ENCODE measurements at regions not wholly inside any gene's neighbourhood (a gene's known extent, or its start where the extent isn't known, plus 50 kb on each side); places are given as distances from the start of the nearest gene placed in this dataset.

DNA sequence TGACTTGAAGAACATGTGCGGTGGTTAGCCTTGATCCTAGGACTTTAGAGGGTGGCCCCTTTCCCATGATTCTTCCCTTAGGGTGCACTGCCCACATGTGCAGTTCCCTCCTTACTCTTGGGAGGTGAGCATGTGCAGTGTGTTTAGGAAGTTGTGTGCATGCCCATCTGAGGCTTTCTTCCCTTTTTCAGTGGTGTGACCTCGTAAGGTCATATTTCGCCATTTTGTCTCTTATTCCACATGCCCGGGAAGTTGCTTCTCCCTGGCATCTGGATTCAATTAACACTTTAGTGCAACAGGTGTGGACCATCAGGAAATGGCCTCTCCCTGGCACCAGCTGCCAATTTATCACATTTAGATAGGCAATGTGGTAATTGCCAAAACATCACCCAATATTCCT lies 380.6 kb upstream of the VSTM2A start:
- WGBS (ENCODE audit: insufficient coverage, low lambda C conversion rate), result 100% methylated on average over 2 of the region's 4 CpGs
- DNase-seq, result no peak

GRCh38 chr7:54166419-54166818 lies 375.8 kb upstream of the VSTM2A start:
- Histone ChIP-seq H3K4me3 (ENCODE audit: low read length) (no peak overlapping the region), H3K4me1 (ENCODE audit: control insufficient read depth, insufficient read depth, low read length) (no peaks in the 10 kb centered on the region), H3K9me3 (ENCODE audit: control insufficient read depth, low read depth, low read length) (no peaks in the 10 kb centered on the region), H3K27ac (ENCODE audit: low read length) (no peak overlapping the region), H3K36me3 (ENCODE audit: control insufficient read depth, insufficient read depth, low read length) (no peaks in the 10 kb centered on the region), H3K27me3 (ENCODE audit: control insufficient read depth, insufficient read depth, low read length) (no peaks in the 10 kb centered on the region)
- no CpG with 5 or more reads among the region's 4 CpGs for WGBS (ENCODE audit: insufficient coverage, low lambda C conversion rate)
- DNase-seq, result no peak

More for the DNA sequence above, 380.6 kb upstream of the VSTM2A start:
- no peaks in the 10 kb centered on the region for H3K36me3 ChIP-seq (ENCODE audit: control insufficient read depth, insufficient read depth, low read length)
- no peak overlapping the region for H3K27ac ChIP-seq (ENCODE audit: low read length)
- H3K4me1 ChIP-seq (ENCODE audit: control insufficient read depth, insufficient read depth, low read length), result no peaks in the 10 kb centered on the region
- no peaks in the 10 kb centered on the region for H3K27me3 ChIP-seq (ENCODE audit: control insufficient read depth, insufficient read depth, low read length)
- no peaks in the 10 kb centered on the region for H3K9me3 ChIP-seq (ENCODE audit: control insufficient read depth, low read depth, low read length)
- H3K4me3 ChIP-seq (ENCODE audit: low read length), result no peak overlapping the region

- H3K9me3 ChIP-seq (ENCODE audit: control insufficient read depth, low read depth, low read length), result peaks cover 4% of the 10 kb centered on the region
- H3K27me3 ChIP-seq (ENCODE audit: control insufficient read depth, insufficient read depth, low read length), result no peaks in the 10 kb centered on the region
- no peaks in the 10 kb centered on the region for H3K36me3 ChIP-seq (ENCODE audit: control insufficient read depth, insufficient read depth, low read length)
- DNase-seq, result no peak
- no peak overlapping the region for H3K27ac ChIP-seq (ENCODE audit: low read length)
- H3K4me1 ChIP-seq (ENCODE audit: control insufficient read depth, insufficient read depth, low read length), result no peaks in the 10 kb centered on the region
- 100% methylated on average over 1 of the region's 3 CpGs for WGBS (ENCODE audit: insufficient coverage, low lambda C conversion rate)
- H3K4me3 ChIP-seq (ENCODE audit: low read length), result no peak overlapping the region
These were observed 362.7 kb upstream of the VSTM2A start for GRCh38 chr7:54179321-54180029.

DNA sequence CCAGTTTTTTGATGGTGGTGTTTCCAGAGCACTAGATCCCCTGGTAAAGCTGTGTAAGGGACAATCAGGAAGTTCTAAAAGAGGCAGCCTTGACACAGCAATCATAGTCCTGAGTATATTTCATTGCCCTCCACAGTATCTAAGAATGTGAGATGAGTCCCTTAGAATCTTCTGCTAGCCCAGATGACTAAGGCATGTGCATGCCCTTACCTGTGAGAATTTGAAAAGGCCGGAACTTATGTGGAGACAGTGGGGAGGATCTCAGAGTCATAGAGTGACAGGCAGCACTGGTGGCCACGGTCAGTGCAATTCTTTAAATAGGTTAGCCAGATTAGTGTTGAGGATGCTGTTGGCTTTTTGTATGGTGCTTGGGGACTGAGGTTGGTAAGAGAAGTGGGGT lies 361.4 kb upstream of the VSTM2A start:
- Histone ChIP-seq H3K27ac (ENCODE audit: low read length) (no peak overlapping the region), H3K4me1 (ENCODE audit: control insufficient read depth, insufficient read depth, low read length) (no peaks in the 10 kb centered on the region), H3K27me3 (ENCODE audit: control insufficient read depth, insufficient read depth, low read length) (no peaks in the 10 kb centered on the region), H3K4me3 (ENCODE audit: low read length) (no peak overlapping the region), H3K9me3 (ENCODE audit: control insufficient read depth, low read depth, low read length) (peaks cover 4% of the 10 kb centered on the region), H3K36me3 (ENCODE audit: control insufficient read depth, insufficient read depth, low read length) (no peaks in the 10 kb centered on the region)
- no peak for DNase-seq
- no CpG with 5 or more reads among the region's 2 CpGs for WGBS (ENCODE audit: insufficient coverage, low lambda C conversion rate)

DNA sequence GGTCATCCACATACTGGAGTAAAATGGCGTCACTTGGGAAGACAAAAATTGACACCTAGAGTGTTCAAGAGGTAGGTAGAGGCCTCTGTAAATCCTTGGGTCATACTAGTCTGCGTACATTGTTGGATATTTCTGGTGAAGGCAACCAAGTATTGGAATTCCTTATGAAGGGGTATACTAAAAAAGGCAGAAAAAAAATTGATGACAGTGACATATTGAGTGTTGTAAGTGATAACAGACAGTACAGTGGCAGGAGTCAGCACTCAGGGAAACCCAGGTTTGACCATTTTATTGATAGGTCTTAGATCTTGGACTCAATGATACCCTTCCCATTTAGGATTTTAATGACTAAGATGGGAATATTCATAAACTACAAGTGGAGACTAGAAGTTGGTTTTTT lies 359.1 kb upstream of the VSTM2A start:
- WGBS (ENCODE audit: insufficient coverage, low lambda C conversion rate), result 30% methylated on average over 2 of the region's 2 CpGs
- no peak for DNase-seq
- H3K27ac ChIP-seq (ENCODE audit: low read length), result no peak overlapping the region
- no peaks in the 10 kb centered on the region for H3K4me1 ChIP-seq (ENCODE audit: control insufficient read depth, insufficient read depth, low read length)
- H3K27me3 ChIP-seq (ENCODE audit: control insufficient read depth, insufficient read depth, low read length), result no peaks in the 10 kb centered on the region
- H3K9me3 ChIP-seq (ENCODE audit: control insufficient read depth, low read depth, low read length), result peaks cover 4% of the 10 kb centered on the region
- no peak overlapping the region for H3K4me3 ChIP-seq (ENCODE audit: low read length)
- H3K36me3 ChIP-seq (ENCODE audit: control insufficient read depth, insufficient read depth, low read length), result no peaks in the 10 kb centered on the region

DNA sequence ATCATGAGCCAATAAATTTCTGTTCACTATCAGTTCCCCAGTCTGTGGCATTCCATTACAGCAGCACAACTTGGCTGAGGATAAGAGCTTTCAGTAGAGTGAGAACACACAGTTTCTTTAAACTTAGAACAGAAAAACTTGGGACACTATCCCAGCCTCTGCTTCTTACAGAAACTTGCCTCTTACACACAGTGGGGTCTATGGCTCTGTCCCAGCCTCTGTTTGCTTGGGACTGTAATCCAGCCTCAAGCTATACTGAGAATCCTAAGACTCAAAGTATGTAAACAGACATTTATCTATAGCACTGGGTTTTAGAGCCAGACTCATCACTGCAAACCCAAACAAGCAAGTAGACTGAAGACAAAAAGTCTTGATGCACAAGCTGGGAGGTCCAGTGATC lies 355.8 kb upstream of the VSTM2A start:
- H3K27ac ChIP-seq (ENCODE audit: low read length), result no peak overlapping the region
- no peak for DNase-seq
- H3K4me1 ChIP-seq (ENCODE audit: control insufficient read depth, insufficient read depth, low read length), result no peaks in the 10 kb centered on the region
- peaks cover 4% of the 10 kb centered on the region for H3K9me3 ChIP-seq (ENCODE audit: control insufficient read depth, low read depth, low read length)
- H3K27me3 ChIP-seq (ENCODE audit: control insufficient read depth, insufficient read depth, low read length), result no peaks in the 10 kb centered on the region
- no peaks in the 10 kb centered on the region for H3K36me3 ChIP-seq (ENCODE audit: control insufficient read depth, insufficient read depth, low read length)
- no peak overlapping the region for H3K4me3 ChIP-seq (ENCODE audit: low read length)

GRCh38 chr7:54187886-54188685 lies 354.1 kb upstream of the VSTM2A start:
- 90% methylated on average over 4 of the region's 8 CpGs for WGBS (ENCODE audit: insufficient coverage, low lambda C conversion rate)

GRCh38 chr7:54188843-54189242 lies 353.3 kb upstream of the VSTM2A start:
- no peak for DNase-seq
- no peaks in the 10 kb centered on the region for H3K9me3 ChIP-seq (ENCODE audit: control insufficient read depth, low read depth, low read length)
- no peak overlapping the region for H3K27ac ChIP-seq (ENCODE audit: low read length)
- H3K4me1 ChIP-seq (ENCODE audit: control insufficient read depth, insufficient read depth, low read length), result no peaks in the 10 kb centered on the region
- H3K27me3 ChIP-seq (ENCODE audit: control insufficient read depth, insufficient read depth, low read length), result no peaks in the 10 kb centered on the region
- H3K4me3 ChIP-seq (ENCODE audit: low read length), result no peak overlapping the region
- WGBS (ENCODE audit: insufficient coverage, low lambda C conversion rate), result 88% methylated on average over 1 of the region's 2 CpGs
- H3K36me3 ChIP-seq (ENCODE audit: control insufficient read depth, insufficient read depth, low read length), result no peaks in the 10 kb centered on the region

More at GRCh38 chr7:54187886-54188685, 354.1 kb upstream of the VSTM2A start:
- no peaks in the 10 kb centered on the region for H3K36me3 ChIP-seq (ENCODE audit: control insufficient read depth, insufficient read depth, low read length)
- peaks cover 4% of the 10 kb centered on the region for H3K9me3 ChIP-seq (ENCODE audit: control insufficient read depth, low read depth, low read length)
- H3K27me3 ChIP-seq (ENCODE audit: control insufficient read depth, insufficient read depth, low read length), result no peaks in the 10 kb centered on the region
- no peak overlapping the region for H3K27ac ChIP-seq (ENCODE audit: low read length)
- no peaks in the 10 kb centered on the region for H3K4me1 ChIP-seq (ENCODE audit: control insufficient read depth, insufficient read depth, low read length)
- no peak overlapping the region for H3K4me3 ChIP-seq (ENCODE audit: low read length)
- no peak for DNase-seq

DNA sequence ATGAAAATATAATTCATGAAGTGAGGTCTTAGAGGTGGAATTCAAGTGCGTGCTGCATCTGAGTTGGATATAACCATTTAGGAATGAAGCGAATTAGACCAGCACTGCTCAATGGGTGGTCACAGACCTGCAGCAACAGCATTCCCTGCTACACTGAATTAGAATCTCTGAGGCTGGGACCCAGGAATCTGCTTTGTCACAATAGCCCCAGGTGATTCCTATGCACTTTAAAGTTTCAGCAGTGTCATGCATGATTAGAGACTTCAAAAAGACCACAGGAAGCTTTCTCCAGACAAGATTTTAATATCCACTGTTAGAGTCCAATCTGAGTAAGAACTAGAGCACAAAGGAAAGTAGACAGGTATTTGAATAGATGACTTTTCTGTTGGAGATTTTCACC lies 352.8 kb upstream of the VSTM2A start:
- DNase-seq, result no peak
- no peaks in the 10 kb centered on the region for H3K9me3 ChIP-seq (ENCODE audit: control insufficient read depth, low read depth, low read length)

DNA sequence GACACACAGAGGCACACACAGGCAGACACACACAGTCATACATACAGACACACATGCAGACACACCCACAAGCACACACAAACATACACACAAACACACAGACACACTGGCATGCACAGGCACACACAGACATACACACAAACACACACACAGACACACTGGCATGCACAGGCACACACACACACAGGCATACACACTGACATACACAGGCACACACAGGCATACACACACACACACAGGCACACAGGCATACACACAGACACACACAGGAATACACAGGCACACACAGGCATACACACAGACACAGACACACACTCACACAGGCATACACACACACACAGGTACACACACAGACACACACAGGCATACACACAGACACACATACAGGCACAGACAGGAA lies 340.7 kb upstream of the VSTM2A start:
- Histone ChIP-seq H3K27me3 (ENCODE audit: control insufficient read depth, insufficient read depth, low read length) (no peaks in the 10 kb centered on the region), H3K4me1 (ENCODE audit: control insufficient read depth, insufficient read depth, low read length) (no peaks in the 10 kb centered on the region), H3K4me3 (ENCODE audit: low read length) (no peak overlapping the region), H3K9me3 (ENCODE audit: control insufficient read depth, low read depth, low read length) (peaks cover 7% of the 10 kb centered on the region), H3K36me3 (ENCODE audit: control insufficient read depth, insufficient read depth, low read length) (no peaks in the 10 kb centered on the region), H3K27ac (ENCODE audit: low read length) (no peak overlapping the region)
- no peak for DNase-seq

More for the DNA sequence above, 352.8 kb upstream of the VSTM2A start:
- no peaks in the 10 kb centered on the region for H3K4me1 ChIP-seq (ENCODE audit: control insufficient read depth, insufficient read depth, low read length)
- WGBS (ENCODE audit: insufficient coverage, low lambda C conversion rate), result 67% methylated on average over 1 of the region's 2 CpGs
- H3K27me3 ChIP-seq (ENCODE audit: control insufficient read depth, insufficient read depth, low read length), result no peaks in the 10 kb centered on the region
- no peaks in the 10 kb centered on the region for H3K36me3 ChIP-seq (ENCODE audit: control insufficient read depth, insufficient read depth, low read length)
- no peak overlapping the region for H3K4me3 ChIP-seq (ENCODE audit: low read length)
- H3K27ac ChIP-seq (ENCODE audit: low read length), result no peak overlapping the region

GRCh38 chr7:54215424-54215823 lies 326.8 kb upstream of the VSTM2A start:
- WGBS (ENCODE audit: insufficient coverage, low lambda C conversion rate), result no CpG with 5 or more reads among the region's 1 CpG
- H3K4me1 ChIP-seq (ENCODE audit: control insufficient read depth, insufficient read depth, low read length), result no peaks in the 10 kb centered on the region
- no peak overlapping the region for H3K4me3 ChIP-seq (ENCODE audit: low read length)
- H3K27me3 ChIP-seq (ENCODE audit: control insufficient read depth, insufficient read depth, low read length), result no peaks in the 10 kb centered on the region
- H3K27ac ChIP-seq (ENCODE audit: low read length), result no peak overlapping the region
- DNase-seq, result no peak
- H3K36me3 ChIP-seq (ENCODE audit: control insufficient read depth, insufficient read depth, low read length), result no peaks in the 10 kb centered on the region
- peaks cover 4% of the 10 kb centered on the region for H3K9me3 ChIP-seq (ENCODE audit: control insufficient read depth, low read depth, low read length)
